Parathyroid adenoma (tissue), 2 donors: ENCODE measurements at regions not wholly inside any gene's neighbourhood (a gene's known extent, or its start where the extent isn't known, plus 50 kb on each side); places are given as distances from the start of the nearest gene placed in this dataset.

Experiments
- H2AFZ ChIP-seq: fragments of 300-600 bp; sonication (generic); one replicate; pipeline ENCODE4 v1.7.0; 2017; ENCODE audit warnings: antibody characterized with exemption, mild to moderate bottlenecking
- H3K27ac ChIP-seq: fragments of 300-600 bp; sonication (generic); one replicate; pipeline ENCODE4 v1.7.0; 2017
- H3K27me3 ChIP-seq: fragments of 300-600 bp; sonication (generic); one replicate; pipeline ENCODE4 v1.7.0; 2017; ENCODE audit warnings: low read length; ENCODE audit not compliant: control insufficient read depth, insufficient read depth
- H3K36me3 ChIP-seq: fragments of 300-600 bp; sonication (generic); one replicate; pipeline ENCODE4 v1.7.0; 2017; ENCODE audit warnings: low read length; ENCODE audit not compliant: control insufficient read depth, insufficient read depth
- H3K4me1 ChIP-seq: fragments of 300-600 bp; sonication (generic); one replicate; pipeline ENCODE4 v1.7.0; 2017; ENCODE audit warnings: control low read depth
- H3K4me2 ChIP-seq: fragments of 300-600 bp; sonication (generic); one replicate; pipeline ENCODE4 v1.7.0; 2017; ENCODE audit warnings: low read length
- H3K4me3 ChIP-seq: fragments of 300-600 bp; sonication (generic); one replicate; pipeline ENCODE4 v1.7.0; 2017; ENCODE audit warnings: low read depth, low read length
- H3K79me2 ChIP-seq: fragments of 300-600 bp; sonication (generic); one replicate; pipeline ENCODE4 v1.7.0; 2017; ENCODE audit warnings: control low read depth
- H3K9ac ChIP-seq: fragments of 300-600 bp; sonication (generic); one replicate; pipeline ENCODE4 v1.7.0; 2017; ENCODE audit warnings: mild to moderate bottlenecking
- H3K9me3 ChIP-seq: fragments of 300-600 bp; sonication (generic); one replicate; pipeline ENCODE4 v1.7.0; 2017; ENCODE audit warnings: low read length; ENCODE audit not compliant: control insufficient read depth
- CTCF ChIP-seq: fragments of 300-600 bp; sonication (generic); IDR thresholded peaks from one replicate; pipeline ENCODE4 v1.7.0; 2017; ENCODE audit warnings: antibody characterized with exemption, mild to moderate bottlenecking
- donor health status: primary hyperparathyroidism.

DNA sequence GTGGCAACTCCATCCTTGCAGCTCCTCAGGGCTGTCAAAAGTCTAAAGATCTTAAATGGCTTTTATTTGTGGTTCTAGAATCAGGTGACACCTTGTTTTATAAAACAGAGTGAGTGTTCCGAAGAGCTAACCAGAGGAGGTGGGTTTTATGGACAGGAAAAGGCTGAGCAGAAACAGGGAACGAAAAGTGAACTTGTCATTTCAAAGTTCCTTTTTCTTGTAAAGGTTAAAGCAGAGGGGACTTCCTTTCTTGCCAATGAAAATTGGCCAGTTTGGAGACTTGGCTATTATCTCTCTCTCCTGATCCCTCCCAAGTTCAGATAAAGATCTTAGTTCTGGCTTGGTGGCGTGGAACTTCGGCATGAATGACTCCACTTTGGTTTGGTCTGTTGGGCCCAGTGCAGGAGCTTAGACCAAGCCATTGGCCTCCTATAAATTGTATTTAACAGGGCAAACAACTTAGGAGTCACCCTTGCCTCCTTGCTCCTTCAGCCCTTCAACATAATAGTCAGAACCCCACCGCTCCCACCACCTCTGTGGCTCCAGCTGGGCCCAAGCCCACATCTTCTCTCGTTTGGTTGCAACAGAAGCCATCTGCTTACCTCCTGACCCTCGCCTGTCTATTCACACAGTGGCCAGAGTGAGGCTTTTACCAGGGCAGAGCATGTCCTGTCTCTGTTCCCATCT, 102.4 kb upstream of the THY1 start:
- no peak for TF ChIP-seq CTCF
- no peaks in the 10 kb centered on the region for H3K4me1 ChIP-seq
- no peak overlapping the region for H2AFZ ChIP-seq

DNA sequence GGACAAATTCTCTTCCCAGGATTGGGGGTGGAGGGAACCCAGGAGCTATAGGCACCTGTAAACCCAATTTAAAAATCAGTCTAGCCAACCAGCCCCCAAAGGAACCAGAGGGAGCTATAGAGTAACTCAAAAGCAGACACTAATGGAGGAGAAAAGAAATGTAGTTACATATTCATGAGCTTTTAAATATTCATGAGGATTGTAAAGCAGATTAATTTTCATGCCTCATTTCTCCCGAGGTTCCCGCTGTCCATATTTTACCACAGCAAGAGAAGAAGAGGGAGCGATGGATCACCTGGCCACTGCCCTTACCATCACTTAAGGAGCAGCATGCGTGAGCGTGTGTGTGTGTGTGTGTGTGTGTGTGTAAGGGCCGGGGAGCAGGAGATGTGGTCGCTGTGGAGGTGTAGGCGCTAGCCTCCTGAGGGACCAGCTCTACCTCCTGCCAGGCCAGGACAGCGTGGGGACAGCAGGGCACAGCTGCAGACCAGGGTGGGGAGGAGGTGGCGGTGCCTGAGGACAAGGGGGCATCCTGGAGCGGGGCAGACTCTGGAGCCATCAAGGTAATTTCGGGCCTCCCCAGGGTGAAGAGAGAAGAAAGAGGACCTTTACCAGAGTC, 100.7 kb upstream of the THY1 start:
- Histone ChIP-seq H2AFZ (no peak overlapping the region), H3K4me2 (no peak overlapping the region), H3K79me2 (no peaks in the 10 kb centered on the region), H3K9ac (no peak overlapping the region), H3K27me3 (no peaks in the 10 kb centered on the region), H3K9me3 (no peaks in the 10 kb centered on the region), H3K27ac (no peak overlapping the region), H3K4me1 (no peaks in the 10 kb centered on the region), H3K4me3 (no peak overlapping the region), H3K36me3 (no peaks in the 10 kb centered on the region)
- TF ChIP-seq CTCF: no peak

More for the DNA sequence above, 102.4 kb upstream of the THY1 start:
- H3K27ac ChIP-seq: no peak overlapping the region
- H3K36me3 ChIP-seq: no peaks in the 10 kb centered on the region
- no peak overlapping the region for H3K4me2 ChIP-seq
- H3K4me3 ChIP-seq: no peak overlapping the region
- no peak overlapping the region for H3K9ac ChIP-seq
- H3K27me3 ChIP-seq: no peaks in the 10 kb centered on the region
- H3K79me2 ChIP-seq: no peaks in the 10 kb centered on the region
- H3K9me3 ChIP-seq: no peaks in the 10 kb centered on the region

GRCh38 chr11:119522609-119523008, 99.6 kb upstream of the THY1 start:
- no peaks in the 10 kb centered on the region for H3K36me3 ChIP-seq
- no peak overlapping the region for H2AFZ ChIP-seq
- H3K27ac ChIP-seq: no peak overlapping the region
- TF ChIP-seq CTCF: no peak
- H3K27me3 ChIP-seq: no peaks in the 10 kb centered on the region
- no peaks in the 10 kb centered on the region for H3K79me2 ChIP-seq
- H3K4me2 ChIP-seq: no peak overlapping the region
- H3K4me3 ChIP-seq: no peak overlapping the region
- H3K4me1 ChIP-seq: no peaks in the 10 kb centered on the region
- no peaks in the 10 kb centered on the region for H3K9me3 ChIP-seq
- no peak overlapping the region for H3K9ac ChIP-seq

GRCh38 chr11:119521551-119521950, 98.6 kb upstream of the THY1 start:
- TF ChIP-seq CTCF: no peak
- Histone ChIP-seq H3K9me3 (no peaks in the 10 kb centered on the region), H3K4me1 (no peaks in the 10 kb centered on the region), H3K4me3 (no peak overlapping the region), H3K36me3 (no peaks in the 10 kb centered on the region), H3K79me2 (no peaks in the 10 kb centered on the region), H3K4me2 (no peak overlapping the region), H2AFZ (no peak overlapping the region), H3K27me3 (no peaks in the 10 kb centered on the region), H3K9ac (no peak overlapping the region), H3K27ac (no peak overlapping the region)

DNA sequence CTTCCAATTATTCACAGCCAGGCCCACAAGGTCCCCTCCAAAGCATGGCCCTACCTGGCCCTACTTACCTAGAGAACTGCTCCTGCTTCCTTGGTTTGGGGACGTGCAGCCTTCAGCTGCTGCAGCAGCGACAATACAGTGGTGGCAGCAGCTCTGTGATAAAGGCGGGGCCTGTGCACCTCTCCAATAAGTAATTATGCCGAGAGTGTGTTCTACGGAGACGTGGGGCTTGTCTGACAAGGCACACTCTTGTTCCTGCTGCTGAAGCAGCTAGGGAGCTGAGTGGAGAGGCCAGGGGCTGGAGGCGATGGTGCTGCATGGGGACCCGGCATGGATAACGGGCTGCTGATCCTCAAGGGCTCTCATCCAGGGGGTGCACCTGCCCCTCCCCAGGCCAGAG, 98.0 kb upstream of the THY1 start:
- Histone ChIP-seq H3K9ac (no peak overlapping the region), H3K9me3 (no peaks in the 10 kb centered on the region), H3K27me3 (no peaks in the 10 kb centered on the region), H2AFZ (no peak overlapping the region), H3K27ac (no peak overlapping the region), H3K79me2 (no peaks in the 10 kb centered on the region), H3K4me1 (no peaks in the 10 kb centered on the region), H3K36me3 (no peaks in the 10 kb centered on the region), H3K4me3 (no peak overlapping the region), H3K4me2 (no peak overlapping the region)
- TF ChIP-seq CTCF: no peak
